ENCODE measurements at regions not wholly inside any gene's neighbourhood (a gene's known extent, or its start where the extent isn't known, plus 50 kb on each side); places are given as distances from the start of the nearest gene placed in this dataset.

DNA sequence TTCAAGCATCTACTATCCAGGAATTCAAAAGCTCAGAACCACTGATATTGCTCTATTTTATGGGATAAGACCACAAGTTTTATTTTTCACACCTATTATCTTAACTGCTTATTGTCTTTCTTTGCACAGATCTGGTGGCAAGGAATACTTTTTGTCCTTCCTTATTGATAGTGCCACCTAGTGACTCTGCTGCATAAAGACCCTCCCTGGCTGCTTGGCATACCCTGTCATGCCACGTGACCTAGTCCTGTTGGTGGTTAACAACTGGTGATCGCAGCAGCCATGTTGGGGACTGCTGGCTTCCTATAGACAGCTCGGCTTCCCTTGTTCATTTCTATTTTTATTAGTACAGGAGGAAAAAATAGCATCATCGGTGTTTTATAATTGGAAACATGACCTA lies 236.3 kb downstream of the MEX3B start:
- TF ChIP-seq, protein P1, sequence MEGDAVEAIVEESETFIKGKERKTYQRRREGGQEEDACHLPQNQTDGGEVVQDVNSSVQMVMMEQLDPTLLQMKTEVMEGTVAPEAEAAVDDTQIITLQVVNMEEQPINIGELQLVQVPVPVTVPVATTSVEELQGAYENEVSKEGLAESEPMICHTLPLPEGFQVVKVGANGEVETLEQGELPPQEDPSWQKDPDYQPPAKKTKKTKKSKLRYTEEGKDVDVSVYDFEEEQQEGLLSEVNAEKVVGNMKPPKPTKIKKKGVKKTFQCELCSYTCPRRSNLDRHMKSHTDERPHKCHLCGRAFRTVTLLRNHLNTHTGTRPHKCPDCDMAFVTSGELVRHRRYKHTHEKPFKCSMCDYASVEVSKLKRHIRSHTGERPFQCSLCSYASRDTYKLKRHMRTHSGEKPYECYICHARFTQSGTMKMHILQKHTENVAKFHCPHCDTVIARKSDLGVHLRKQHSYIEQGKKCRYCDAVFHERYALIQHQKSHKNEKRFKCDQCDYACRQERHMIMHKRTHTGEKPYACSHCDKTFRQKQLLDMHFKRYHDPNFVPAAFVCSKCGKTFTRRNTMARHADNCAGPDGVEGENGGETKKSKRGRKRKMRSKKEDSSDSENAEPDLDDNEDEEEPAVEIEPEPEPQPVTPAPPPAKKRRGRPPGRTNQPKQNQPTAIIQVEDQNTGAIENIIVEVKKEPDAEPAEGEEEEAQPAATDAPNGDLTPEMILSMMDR (IDR thresholded peaks at IDR 0.05; ENCODE audit: extremely low read depth in 1 of 2, insufficient read depth in 1 of 2, low read depth in 1 of 2, low read length in 2 of 2), result peak in 1 of 2 donors; percentile 13
- TF ChIP-seq POLR2A (IDR thresholded peaks at IDR 0.05; ENCODE audit: low read depth, low read length) (no peak), JUN (IDR thresholded peaks at IDR 0.05; ENCODE audit: borderline replicate concordance, insufficient read depth, insufficient read length, low read depth) (no peak)
- intact Hi-C loops (cut with micrococcal nuclease), result loop anchor here (1.0 kb wide), 1 partner anchor 329 kb away; no protein-coding TSS in a partner anchor
- Histone ChIP-seq H3K79me2 (ENCODE audit: control insufficient read depth, insufficient read depth, low read length) (no peaks in the 10 kb centered on the region), H4K20me1 (replicated peaks; ENCODE audit: control insufficient read depth, extremely low read depth, insufficient read depth, low read length) (no peaks in the 10 kb centered on the region), H3K4me3 (replicated peaks in 1 of 3; ENCODE audit: insufficient read depth in 1 of 3, low read depth in 1 of 3, low read length in 3 of 3) (no peak overlapping the region), H3K9ac (replicated peaks; ENCODE audit: extremely low read depth, insufficient read depth, low read length) (no peak overlapping the region), H3K9me1 (replicated peaks; ENCODE audit: control insufficient read depth, extremely low read depth, insufficient read depth, low read length) (no peaks in the 10 kb centered on the region), H3K27ac (ENCODE audit: insufficient read depth, low read depth, low read length) (no peak overlapping the region), H3K27me3 (ENCODE audit: control insufficient read depth in 2 of 2, insufficient read depth in 2 of 2, low read length in 2 of 2) (no peaks in the 10 kb centered on the region), H3K4me2 (ENCODE audit: insufficient read depth, low read length) (no peak overlapping the region), H2AFZ (ENCODE audit: low read depth, low read length) (no peak overlapping the region), H3K4me1 (ENCODE audit: control insufficient read depth, extremely low read depth, insufficient read depth, low read length) (no peaks in the 10 kb centered on the region), H3K36me3 (ENCODE audit: control insufficient read depth in 2 of 2, extremely low read depth in 1 of 2, insufficient read depth in 2 of 2, low read length in 2 of 2) (no peaks in the 10 kb centered on the region), H3K9me3 (replicated peaks; ENCODE audit: control insufficient read depth, insufficient read depth, low read length) (no peaks in the 10 kb centered on the region)
- CTCF ChIA-PET, result no interaction called here
- FAIRE-seq, result no peak
- no TSS peak for BruUV-seq (replicated peaks)
- POLR2A ChIA-PET, result no interaction called here
- dilution Hi-C loops (cut with MboI; ENCODE audit: extremely low pct_ligation_motif_present, low sequenced_read_pairs), result no loop called here
- peak; percentile 15 for DNase-seq (ENCODE audit: low read depth, low spot score)

DNA sequence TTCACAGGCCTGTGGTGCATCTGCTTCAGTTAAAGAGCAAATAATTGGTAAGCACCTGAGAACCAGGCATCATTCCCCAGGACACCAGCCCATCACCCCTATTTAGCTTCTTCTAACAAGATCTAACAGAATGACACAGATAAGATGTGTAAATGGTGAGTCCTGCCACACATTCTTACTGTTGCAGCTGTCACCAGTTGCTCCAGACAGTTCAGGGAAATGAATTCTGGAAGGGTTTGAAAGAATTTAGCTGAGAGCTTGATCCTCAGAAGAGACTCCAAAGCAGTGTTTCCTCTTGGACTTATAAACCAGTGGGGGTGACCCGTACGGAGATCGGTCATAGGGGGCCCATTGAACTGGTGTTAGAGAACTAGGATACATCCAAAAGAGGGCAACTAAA lies 238.0 kb downstream of the MEX3B start:
- no peaks in the 10 kb centered on the region for H3K9me3 ChIP-seq (replicated peaks; ENCODE audit: control insufficient read depth, insufficient read depth, low read length)
- H3K79me2 ChIP-seq (ENCODE audit: control insufficient read depth, insufficient read depth, low read length), result no peaks in the 10 kb centered on the region
- ChIA-PET POLR2A (no interaction called here), CTCF (no interaction called here)
- no peak overlapping the region for H2AFZ ChIP-seq (ENCODE audit: low read depth, low read length)
- DNase-seq (ENCODE audit: low read depth, low spot score), result no peak
- no peak overlapping the region for H3K4me2 ChIP-seq (ENCODE audit: insufficient read depth, low read length)
- H3K27me3 ChIP-seq (ENCODE audit: control insufficient read depth in 2 of 2, insufficient read depth in 2 of 2, low read length in 2 of 2), result no peaks in the 10 kb centered on the region
- H3K27ac ChIP-seq (ENCODE audit: insufficient read depth, low read depth, low read length), result no peak overlapping the region
- no peaks in the 10 kb centered on the region for H4K20me1 ChIP-seq (replicated peaks; ENCODE audit: control insufficient read depth, extremely low read depth, insufficient read depth, low read length)
- no peak for FAIRE-seq
- no peak overlapping the region for H3K4me3 ChIP-seq (replicated peaks in 1 of 3; ENCODE audit: insufficient read depth in 1 of 3, low read depth in 1 of 3, low read length in 3 of 3)
- no peaks in the 10 kb centered on the region for H3K4me1 ChIP-seq (ENCODE audit: control insufficient read depth, extremely low read depth, insufficient read depth, low read length)
- no TSS peak for BruUV-seq (replicated peaks)
- dilution Hi-C loops (cut with MboI; ENCODE audit: extremely low pct_ligation_motif_present, low sequenced_read_pairs) (no loop called here), intact Hi-C loops (cut with micrococcal nuclease) (no loop called here)
- no peak overlapping the region for H3K9ac ChIP-seq (replicated peaks; ENCODE audit: extremely low read depth, insufficient read depth, low read length)
- H3K36me3 ChIP-seq (ENCODE audit: control insufficient read depth in 2 of 2, extremely low read depth in 1 of 2, insufficient read depth in 2 of 2, low read length in 2 of 2), result no peaks in the 10 kb centered on the region
- TF ChIP-seq MYC (IDR thresholded peaks at IDR 0.05; ENCODE audit: low read depth, low read length) (no peak), FOS (IDR thresholded peaks at IDR 0.05; ENCODE audit: borderline replicate concordance, insufficient read depth, low read length) (no peak), POLR2AphosphoS5 (IDR thresholded peaks at IDR 0.05; ENCODE audit: insufficient read depth, low read depth, low read length) (no peak), GATA2 (IDR thresholded peaks at IDR 0.05; ENCODE audit: insufficient read depth, insufficient read length, low read depth, low read length) (no peak), JUN (IDR thresholded peaks at IDR 0.05; ENCODE audit: borderline replicate concordance, insufficient read depth, insufficient read length, low read depth) (no peak), POLR2A (IDR thresholded peaks at IDR 0.05; ENCODE audit: low read depth, low read length) (no peak), EZH2 (IDR thresholded peaks at IDR 0.05; ENCODE audit: borderline replicate concordance, low read depth, low read length, severe bottlenecking) (no peak)
- TF ChIP-seq, protein P2, sequence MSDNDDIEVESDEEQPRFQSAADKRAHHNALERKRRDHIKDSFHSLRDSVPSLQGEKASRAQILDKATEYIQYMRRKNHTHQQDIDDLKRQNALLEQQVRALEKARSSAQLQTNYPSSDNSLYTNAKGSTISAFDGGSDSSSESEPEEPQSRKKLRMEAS (IDR thresholded peaks at IDR 0.05; ENCODE audit: insufficient read depth, insufficient read length), result no peak
- TF ChIP-seq, protein P1 (IDR thresholded peaks at IDR 0.05; ENCODE audit: extremely low read depth in 1 of 2, insufficient read depth in 1 of 2, low read depth in 1 of 2, low read length in 2 of 2), result no peak
- H3K9me1 ChIP-seq (replicated peaks; ENCODE audit: control insufficient read depth, extremely low read depth, insufficient read depth, low read length), result no peaks in the 10 kb centered on the region
